Activated CD8-positive, alpha-beta memory T cell treated with anti-CD3 and anti-CD28 coated beads, Interleukin-2, amount 50 U/mL, for 24 hours (primary cell): ENCODE measurements at regions not wholly inside any gene's neighbourhood (a gene's known extent, or its start where the extent isn't known, plus 50 kb on each side); places are given as distances from the start of the nearest gene placed in this dataset.
A peak's percentile ranks its signal among the peaks of the same experiment; 100 is the strongest.

ENCODE experiments used
- DNase-seq: peaks from one replicate; pipeline ENCODE4 v3.0.0-alpha.2; 2020; ENCODE audit errors: extremely low read depth

- DNase-seq = no peak
Measured at GRCh38 chr15:73001840-73002239, 50.4 kb upstream of the NEO1 start.

GRCh38 chr15:73000293-73000692, 52.0 kb upstream of the NEO1 start:
- DNase-seq = no peak

GRCh38 chr15:72999586-72999985, 52.7 kb upstream of the NEO1 start:
- DNase-seq = no peak

- DNase-seq = no peak
Measured at GRCh38 chr15:72998681-72999466, 53.4 kb upstream of the NEO1 start.

GRCh38 chr15:72998226-72998625, 54.0 kb upstream of the NEO1 start:
- DNase-seq = no peak

GRCh38 chr15:72995849-72996248, 56.4 kb upstream of the NEO1 start:
- DNase-seq = no peak

GRCh38 chr15:72994534-72995177, 57.6 kb upstream of the NEO1 start:
- no peak for DNase-seq

GRCh38 chr15:72992841-72993252, 59.4 kb upstream of the NEO1 start:
- no peak for DNase-seq

GRCh38 chr15:72991026-72991425, 61.2 kb upstream of the NEO1 start:
- no peak for DNase-seq

GRCh38 chr15:72983801-72984545, 68.3 kb upstream of the NEO1 start:
- no peak for DNase-seq

GRCh38 chr15:72982714-72983113, 69.5 kb upstream of the NEO1 start:
- DNase-seq = no peak

- no peak for DNase-seq
Measured at GRCh38 chr15:72980661-72981060, 71.6 kb upstream of the NEO1 start.

- DNase-seq = no peak
Measured at GRCh38 chr15:72979791-72980190, 72.5 kb upstream of the NEO1 start.

- no peak for DNase-seq
Measured at GRCh38 chr15:72979308-72979707, 73.0 kb upstream of the NEO1 start.

GRCh38 chr15:72978223-72978622, 74.0 kb upstream of the NEO1 start:
- no peak for DNase-seq

- DNase-seq = no peak
Measured at GRCh38 chr15:72972362-72972761, 79.9 kb upstream of the NEO1 start.

- DNase-seq = no peak
Measured at GRCh38 chr15:72971766-72972165, 80.5 kb upstream of the NEO1 start.

GRCh38 chr15:72970933-72971760, 81.1 kb upstream of the NEO1 start:
- no peak for DNase-seq

- DNase-seq = no peak
Measured at GRCh38 chr15:72968531-72968922, 83.7 kb upstream of the NEO1 start.

GRCh38 chr15:72967811-72968530, 84.3 kb upstream of the NEO1 start:
- DNase-seq = no peak

GRCh38 chr15:72967397-72967796, 84.9 kb upstream of the NEO1 start:
- peak; percentile 2 for DNase-seq
